Epithelial cell of proximal tubule (primary cell): ENCODE measurements at regions not wholly inside any gene's neighbourhood (a gene's known extent, or its start where the extent isn't known, plus 50 kb on each side); places are given as distances from the start of the nearest gene placed in this dataset.

Source experiments
- DNase-seq: peaks from one replicate; pipeline ENCODE4 v3.0.0-alpha.2; 2011; ENCODE audit warnings: low read depth
- H3K4me3 ChIP-seq: 2 replicates; pipeline ENCODE4 v1.5.1; 2011; ENCODE audit warnings: low read depth, mild to moderate bottlenecking, low read length
- CTCF ChIP-seq: conservative IDR thresholded peaks from 2 replicates; pipeline ENCODE4 v1.5.1; 2012; ENCODE audit warnings: low read depth, mild to moderate bottlenecking, low read length

GRCh38 chr12:20122274-20122673, 246.1 kb upstream of the PDE3A start:
- no peak overlapping the region for H3K4me3 ChIP-seq
- TF ChIP-seq CTCF, result no peak
- DNase-seq, result no peak

GRCh38 chr12:20123465-20123864, 244.9 kb upstream of the PDE3A start:
- no peak overlapping the region for H3K4me3 ChIP-seq
- DNase-seq, result no peak
- no peak for TF ChIP-seq CTCF

DNA sequence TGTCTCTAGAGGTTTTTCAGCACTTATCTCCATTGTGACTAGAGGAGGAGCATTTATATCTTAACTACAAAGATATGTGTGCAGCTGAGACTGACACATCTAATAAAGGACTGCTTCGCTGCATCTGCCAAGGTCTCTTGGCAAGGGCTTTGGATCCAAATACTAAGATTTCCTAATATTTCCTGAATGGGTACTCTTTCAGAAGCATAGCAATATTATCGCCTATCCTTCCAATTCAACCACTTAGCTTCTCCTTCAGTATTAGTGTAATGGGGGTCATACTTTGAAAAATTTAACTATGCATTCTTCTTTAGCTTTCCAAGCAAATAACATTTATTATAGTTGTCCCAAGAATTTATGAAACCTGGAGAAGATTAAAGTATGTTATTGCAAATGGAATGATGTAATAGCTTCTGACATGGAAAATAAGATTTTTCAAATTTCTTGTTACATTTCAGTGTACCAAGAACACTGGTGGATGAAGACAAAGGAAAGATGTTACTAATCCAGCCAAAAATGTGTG, 243.0 kb upstream of the PDE3A start:
- no peak for DNase-seq
- no peak overlapping the region for H3K4me3 ChIP-seq
- TF ChIP-seq CTCF, result no peak

DNA sequence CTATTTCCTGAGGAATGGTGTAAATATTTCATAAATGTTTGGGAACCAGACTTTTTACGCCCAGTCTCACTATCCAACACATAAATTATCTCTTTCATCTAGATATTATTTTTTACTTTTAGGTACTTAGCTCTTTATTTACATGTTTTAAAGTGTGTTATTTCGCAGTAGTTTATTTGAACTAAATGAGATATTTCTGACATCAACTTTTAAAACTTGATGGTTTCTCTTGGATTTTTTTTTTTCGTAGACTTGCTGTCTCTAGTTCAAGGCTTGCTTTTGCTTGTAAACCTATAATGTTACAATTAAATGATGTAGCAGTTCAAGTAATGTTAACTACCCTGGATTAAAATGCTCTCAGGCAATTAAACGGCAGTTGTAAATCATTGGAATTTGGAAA, 241.7 kb upstream of the PDE3A start:
- H3K4me3 ChIP-seq, result no peak overlapping the region
- TF ChIP-seq CTCF, result no peak
- DNase-seq, result no peak

GRCh38 chr12:20127413-20127812, 240.9 kb upstream of the PDE3A start:
- no peak overlapping the region for H3K4me3 ChIP-seq
- no peak for DNase-seq
- no peak for TF ChIP-seq CTCF

- DNase-seq, result no peak
- TF ChIP-seq CTCF, result no peak
- H3K4me3 ChIP-seq, result no peak overlapping the region
Observed at GRCh38 chr12:20128928-20129327, 239.4 kb upstream of the PDE3A start.

GRCh38 chr12:20132818-20133217, 235.5 kb upstream of the PDE3A start:
- H3K4me3 ChIP-seq, result no peak overlapping the region
- no peak for DNase-seq
- TF ChIP-seq CTCF, result no peak
